Transverse colon (tissue), 3 donors: ENCODE measurements at regions not wholly inside any gene's neighbourhood (a gene's known extent, or its start where the extent isn't known, plus 50 kb on each side); places are given as distances from the start of the nearest gene placed in this dataset.

Experiments
- CTCF ChIP-seq, 5 experiments: fragments of 200-600 bp in 3 of 5; fragments of 450-650 bp in 2 of 5; sonication (generic) in 3 of 5; IDR thresholded peaks; 1 replicate in 2 of 5; 2 replicates in 3 of 5; pipeline ENCODE4 v1.5.1; 2016 to 2017; ENCODE audit warnings: antibody characterized with exemption in 5 of 5, inconsistent platforms in 3 of 5, mild to moderate bottlenecking in 2 of 5, moderate library complexity in 1 of 5
- EP300 ChIP-seq: sonication (generic); formaldehyde crosslinking; IDR thresholded peaks from one replicate; pipeline ENCODE4 v1.6.1; 2017; ENCODE audit warnings: antibody characterized with exemption, low read depth
- POLR2A ChIP-seq: fragments of 450-650 bp; IDR thresholded peaks from one replicate; pipeline ENCODE4 v1.6.1; 2016; ENCODE audit warnings: antibody characterized with exemption, mild to moderate bottlenecking, moderate library complexity

GRCh38 chr13:107210723-107211030 is 642.7 kb upstream of the ARGLU1 start:
- no peak for TF ChIP-seq CTCF (IDR thresholded peaks at IDR 0.05)
- no peak for TF ChIP-seq POLR2A
- TF ChIP-seq EP300 = no peak
